Ishikawa (cell line): ENCODE measurements at regions not wholly inside any gene's neighbourhood (a gene's known extent, or its start where the extent isn't known, plus 50 kb on each side); places are given as distances from the start of the nearest gene placed in this dataset.

Experiments
- CEBPB ChIP-seq: IDR thresholded peaks from 2 replicates; pipeline ENCODE4 v1.6.1; 2012
- CREB1 ChIP-seq: IDR thresholded peaks from 2 replicates; pipeline ENCODE4 v1.6.1; 2012; ENCODE audit warnings: low read depth
- EGR1 ChIP-seq: IDR thresholded peaks from 2 replicates; pipeline ENCODE4 v1.6.1; 2012
- EP300 ChIP-seq: IDR thresholded peaks from 2 replicates; pipeline ENCODE4 v1.6.1; 2012; ENCODE audit warnings: borderline replicate concordance
- FOXM1 ChIP-seq: IDR thresholded peaks from 2 replicates; pipeline ENCODE4 v1.6.1; 2012; ENCODE audit warnings: low read depth, borderline replicate concordance
- MAX ChIP-seq: IDR thresholded peaks from 2 replicates; pipeline ENCODE4 v1.6.1; 2012
- NFIC ChIP-seq: IDR thresholded peaks from 2 replicates; pipeline ENCODE4 v1.6.1; 2012
- RAD21 ChIP-seq: IDR thresholded peaks from 2 replicates; pipeline ENCODE4 v1.6.1; 2012; ENCODE audit warnings: low read depth
- REST ChIP-seq: IDR thresholded peaks from 2 replicates; pipeline ENCODE4 v1.6.1; 2012; ENCODE audit warnings: low read depth, mild to moderate bottlenecking
- TAF1 ChIP-seq: IDR thresholded peaks from 2 replicates; pipeline ENCODE4 v1.6.1; 2012; ENCODE audit warnings: low read depth, mild to moderate bottlenecking
- TCF12 ChIP-seq: IDR thresholded peaks from 2 replicates; pipeline ENCODE4 v1.6.1; 2012; ENCODE audit warnings: low read depth
- TEAD4 ChIP-seq: IDR thresholded peaks from 2 replicates; pipeline ENCODE4 v1.6.1; 2012
- USF1 ChIP-seq: IDR thresholded peaks from 2 replicates; pipeline ENCODE4 v1.6.1; 2012
- YY1 ChIP-seq: IDR thresholded peaks from 2 replicates; pipeline ENCODE4 v1.6.1; 2012; ENCODE audit warnings: low read depth
- ZBTB7A ChIP-seq: IDR thresholded peaks from 2 replicates; pipeline ENCODE4 v1.6.1; 2012; ENCODE audit warnings: low read depth

GRCh38 chr2:57313678-57314077 lies 732.9 kb upstream of the VRK2 start:
- TF ChIP-seq EGR1 (no peak), TCF12 (no peak), FOXM1 (no peak), EP300 (no peak), CEBPB (no peak)

- TF ChIP-seq CREB1, result no peak
- no peak for TF ChIP-seq YY1
- TF ChIP-seq FOXM1, result no peak
- no peak for TF ChIP-seq ZBTB7A
- no peak for TF ChIP-seq RAD21
- no peak for TF ChIP-seq TCF12
- no peak for TF ChIP-seq EP300
- no peak for TF ChIP-seq MAX
- TF ChIP-seq EGR1, result no peak
- no peak for TF ChIP-seq TEAD4
- no peak for TF ChIP-seq NFIC
These were observed 731.9 kb upstream of the VRK2 start for GRCh38 chr2:57314682-57315081.

GRCh38 chr2:57330447-57330846 lies 716.2 kb upstream of the VRK2 start:
- TF ChIP-seq TEAD4 (peak; percentile 80), EGR1 (no peak)

GRCh38 chr2:57333221-57333620 lies 713.4 kb upstream of the VRK2 start:
- TF ChIP-seq USF1 (no peak), FOXM1 (no peak), MAX (no peak), CREB1 (no peak), REST (no peak), EP300 (no peak), TCF12 (no peak), TEAD4 (no peak), ZBTB7A (no peak)

GRCh38 chr2:57343391-57344006 lies 703.1 kb upstream of the VRK2 start:
- TF ChIP-seq MAX (no peak), ZBTB7A (no peak), EP300 (no peak)

GRCh38 chr2:57368190-57368589 lies 678.4 kb upstream of the VRK2 start:
- TF ChIP-seq FOXM1 (no peak), REST (no peak), NFIC (no peak), EP300 (no peak), TAF1 (no peak), CEBPB (no peak), TEAD4 (no peak), USF1 (no peak), ZBTB7A (no peak), CREB1 (no peak), YY1 (no peak), RAD21 (no peak), TCF12 (no peak), EGR1 (no peak), MAX (no peak)
